Fibroblast of villous mesenchyme (primary cell): ENCODE measurements at regions not wholly inside any gene's neighbourhood (a gene's known extent, or its start where the extent isn't known, plus 50 kb on each side); places are given as distances from the start of the nearest gene placed in this dataset.
A peak's percentile ranks its signal among the peaks of the same experiment; 100 is the strongest.

Source experiments
- DNase-seq: peaks from one replicate; pipeline ENCODE4 v3.0.0-alpha.2; 2010; ENCODE audit warnings: low read depth
- H3K4me3 ChIP-seq: 2 replicates; pipeline ENCODE4 v1.5.1; 2011; ENCODE audit warnings: low read depth, mild to moderate bottlenecking, low read length
- CTCF ChIP-seq: IDR thresholded peaks from 2 replicates; pipeline ENCODE4 v1.5.1; 2012; ENCODE audit warnings: low read depth, mild to moderate bottlenecking, low read length; ENCODE audit not compliant: insufficient read depth

DNA sequence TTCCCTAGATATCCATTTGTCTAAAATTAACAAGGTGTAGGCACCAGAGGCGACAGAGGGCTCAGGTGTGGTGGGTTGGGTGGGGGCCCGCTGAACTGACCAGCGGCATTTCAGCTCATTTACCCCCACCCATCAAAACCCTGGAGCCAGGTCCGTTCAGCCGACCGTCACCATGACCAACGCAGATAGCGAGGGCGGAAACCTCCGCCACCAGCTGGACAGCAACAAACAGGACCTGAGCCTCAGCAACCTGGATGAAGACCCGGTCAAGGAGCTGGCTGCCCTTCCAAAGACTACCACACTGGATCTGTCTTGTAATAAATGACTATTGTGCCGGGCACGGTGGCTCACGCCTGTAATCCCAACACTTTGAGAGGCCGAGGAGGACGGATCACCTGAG lies 120.8 kb upstream of the LGSN start:
- no peak for TF ChIP-seq CTCF
- no peak overlapping the region for H3K4me3 ChIP-seq
- DNase-seq: no peak

GRCh38 chr6:63441266-63441956 lies 121.6 kb upstream of the LGSN start:
- TF ChIP-seq CTCF: no peak
- no peak for DNase-seq
- H3K4me3 ChIP-seq: no peak overlapping the region

DNA sequence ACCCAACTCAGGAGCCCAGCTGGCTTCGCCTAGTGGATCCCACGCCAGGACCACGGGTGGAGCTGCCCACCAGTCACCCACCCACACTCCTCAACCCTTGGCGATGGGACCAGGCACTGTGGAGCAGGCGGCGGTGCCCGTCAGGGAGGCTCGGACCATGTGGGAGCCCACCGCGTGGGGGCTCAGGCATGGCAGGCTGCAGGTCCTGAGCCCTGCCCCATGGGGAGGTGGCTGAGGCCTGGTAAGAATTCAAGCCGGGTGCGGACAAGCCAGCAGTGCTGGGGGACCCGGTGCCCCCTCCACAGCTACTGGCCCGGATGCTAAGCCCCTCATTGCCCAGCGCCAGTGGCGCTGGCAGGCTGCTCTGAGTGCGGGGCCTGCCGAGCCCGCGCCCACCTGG lies 123.1 kb upstream of the LGSN start:
- H3K4me3 ChIP-seq: no peak overlapping the region
- no peak for TF ChIP-seq CTCF
- DNase-seq: no peak

DNA sequence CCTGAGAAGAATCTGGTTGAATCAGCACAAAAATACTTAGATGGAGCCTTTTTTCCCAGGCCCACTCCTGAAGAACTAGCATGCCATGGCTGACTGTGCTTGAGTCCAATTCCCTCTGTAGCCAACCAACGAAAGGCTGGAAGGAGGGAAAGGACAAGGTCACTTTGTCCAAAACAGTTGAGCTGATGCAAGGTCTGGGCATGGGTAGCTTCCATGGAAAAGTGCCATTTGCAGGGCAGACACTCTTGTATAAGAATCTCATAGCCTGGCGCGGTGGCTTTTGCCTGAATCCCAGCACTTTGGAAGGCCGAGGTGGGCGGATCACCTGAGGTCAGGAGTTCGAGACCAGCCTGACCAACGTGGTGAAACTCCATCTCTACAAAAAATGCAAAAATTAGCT lies 125.0 kb upstream of the LGSN start:
- no peak for DNase-seq
- no peak overlapping the region for H3K4me3 ChIP-seq
- TF ChIP-seq CTCF: no peak

DNA sequence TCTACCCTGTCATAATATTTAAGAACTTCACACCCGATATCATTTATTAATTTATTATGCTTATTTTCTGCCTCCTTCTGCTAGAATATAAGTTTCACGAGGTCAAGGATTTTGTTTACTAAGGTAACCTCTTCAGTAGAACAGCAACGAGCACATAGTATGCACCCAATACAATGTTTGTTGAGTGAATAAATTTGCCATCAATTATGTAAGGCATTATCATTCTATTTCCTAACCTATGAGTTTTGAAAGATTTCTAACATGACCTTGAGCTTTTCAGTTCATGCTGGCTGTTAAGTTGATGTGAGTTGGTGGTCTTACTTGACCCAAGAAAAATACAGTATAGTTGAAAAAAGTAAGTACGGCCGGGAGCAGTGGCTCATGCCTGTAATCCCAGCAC lies 125.9 kb upstream of the LOC128125822 start:
- no peak for TF ChIP-seq CTCF
- DNase-seq: no peak
- H3K4me3 ChIP-seq: no peak overlapping the region

DNA sequence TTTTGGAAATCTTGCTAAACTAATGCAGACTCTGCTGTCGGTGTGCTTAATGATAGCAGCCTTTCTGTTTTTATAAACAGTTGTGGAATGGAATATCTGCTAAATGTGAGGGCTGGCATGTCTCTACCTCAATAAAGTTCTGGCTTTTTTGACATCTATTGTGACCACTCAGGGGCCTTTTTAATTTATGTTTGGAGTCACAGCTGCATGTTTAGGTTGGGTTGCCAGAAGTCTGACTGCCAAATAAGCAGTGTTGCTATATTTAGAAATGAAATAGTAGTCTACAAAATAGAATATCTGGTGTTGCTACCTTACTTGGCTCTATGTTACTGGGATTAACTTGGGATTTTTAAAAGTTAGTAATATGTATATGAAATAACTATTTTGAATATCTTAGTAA lies 125.1 kb upstream of the LOC128125822 start:
- H3K4me3 ChIP-seq: no peak overlapping the region
- no peak for TF ChIP-seq CTCF
- no peak for DNase-seq

DNA sequence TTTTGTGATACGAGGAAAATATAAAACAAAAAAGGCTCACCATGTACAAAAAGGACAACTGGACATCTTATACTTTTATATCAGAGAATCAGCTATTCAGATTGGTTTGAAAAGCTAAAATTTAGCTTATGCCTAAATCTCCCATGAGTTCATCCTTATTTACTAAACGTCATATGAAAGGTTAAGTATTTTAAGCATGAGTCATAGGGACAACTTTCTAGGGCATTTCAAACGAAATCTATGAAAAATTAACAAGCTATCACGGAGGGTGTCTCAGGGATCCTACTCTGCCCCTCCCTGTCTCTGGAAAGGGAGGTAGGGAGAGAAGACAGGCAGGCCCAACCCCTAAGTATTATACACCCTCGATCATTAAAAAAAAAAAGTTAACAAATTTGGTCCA lies 124.1 kb upstream of the LOC128125822 start:
- no peak overlapping the region for H3K4me3 ChIP-seq
- peak; percentile 16 for DNase-seq
- no peak for TF ChIP-seq CTCF
